H1 (cell line): ENCODE measurements at regions not wholly inside any gene's neighbourhood (a gene's known extent, or its start where the extent isn't known, plus 50 kb on each side); places are given as distances from the start of the nearest gene placed in this dataset.
"Not testable (repeated sequence)": the region's sequence is repeated elsewhere in the genome, so short reads cannot be mapped to it uniquely, and the experiment has no call there.

ENCODE experiments used
- CTCF ChIA-PET: fragments of 300-600 bp; sonication (Branson Sonifier 250); formaldehyde crosslinking; loops from one replicate; lab custom pipeline; 2021; ENCODE audit not compliant: partially characterized antibody; lab: Charles Lee
- POLR2A ChIA-PET: fragments of 300-600 bp; sonication (Branson Sonifier 250); formaldehyde crosslinking; loops from one replicate; lab custom pipeline; 2021; ENCODE audit warnings: inconsistent platforms; ENCODE audit not compliant: partially characterized antibody; lab: Charles Lee
- DNase-seq, 2 experiments: peaks; one replicate each; pipeline versions ENCODE4 v3.0.0 to v3.0.0-alpha.2; 2010 to 2022; ENCODE audit warnings: low spot score in 2 of 2, low read depth in 1 of 2, mixed read lengths in 1 of 2
- FAIRE-seq: peaks from 2 replicates; lab custom pipeline; 2011; peaks lifted over from hg19 to GRCh38; lab: Jason Lieb, UNC
- H2AFZ ChIP-seq: 2 replicates; pipeline ENCODE4 v1.8.1; 2012; ENCODE audit warnings: low read length, inconsistent platforms
- H2AK5ac ChIP-seq: 2 replicates; pipeline ENCODE4 v1.6.1; 2013; ENCODE audit warnings: low read depth, low read length
- H2BK120ac ChIP-seq: replicated peaks from 2 replicates; pipeline ENCODE3; 2013; ENCODE audit warnings: low read depth, low read length, inconsistent platforms
- H2BK12ac ChIP-seq: 2 replicates; pipeline ENCODE4 v1.6.1; 2013; ENCODE audit warnings: low read depth, low read length
- H2BK15ac ChIP-seq: 2 replicates; pipeline ENCODE4 v1.6.1; 2013; ENCODE audit warnings: low read length
- H2BK20ac ChIP-seq: 2 replicates; pipeline ENCODE4 v1.6.1; 2013; ENCODE audit warnings: low read length
- H2BK5ac ChIP-seq: 2 replicates; pipeline ENCODE4 v1.6.1; 2013; ENCODE audit warnings: low read depth, low read length
- H3K14ac ChIP-seq: 2 replicates; pipeline ENCODE4 v1.6.1; 2013; ENCODE audit warnings: inconsistent platforms; ENCODE audit not compliant: insufficient read length
- H3K18ac ChIP-seq: 2 replicates; pipeline ENCODE4 v1.6.1; 2013; ENCODE audit warnings: low read length; ENCODE audit errors: extremely low read depth
- H3K23ac ChIP-seq: 2 replicates; pipeline ENCODE4 v1.6.1; 2013; ENCODE audit warnings: inconsistent platforms; ENCODE audit not compliant: insufficient read length
- H3K23me2 ChIP-seq: 2 replicates; pipeline ENCODE4 v1.6.1; 2013; ENCODE audit warnings: low read depth, low read length
- H3K27ac ChIP-seq: 2 replicates; pipeline ENCODE4 v1.6.1; 2011; ENCODE audit warnings: low read depth, low read length, inconsistent platforms
- H3K27me3 ChIP-seq, 4 experiments: replicated peaks in 1 of 4; 1 replicate in 1 of 4; 2 replicates in 3 of 4; pipeline versions ENCODE4 v1.6.1 to v1.8.1; 2011 to 2013; ENCODE audit warnings: low read length in 3 of 4, mild to moderate bottlenecking in 3 of 4, inconsistent platforms in 2 of 4, mixed read lengths in 2 of 4, moderate library complexity in 1 of 4; ENCODE audit not compliant: control insufficient read depth in 3 of 4, insufficient read depth in 3 of 4; ENCODE audit errors: extremely low read depth in 1 of 4
- H3K36me3 ChIP-seq, 4 experiments: 2 replicates each; pipeline versions ENCODE4 v1.6.1 to v1.8.1; 2011 to 2013; ENCODE audit warnings: mild to moderate bottlenecking in 4 of 4, low read length in 3 of 4, moderate library complexity in 2 of 4, control low read depth in 1 of 4, inconsistent platforms in 1 of 4; ENCODE audit not compliant: insufficient read depth in 4 of 4, control insufficient read depth in 2 of 4
- H3K4ac ChIP-seq: replicated peaks from 2 replicates; pipeline ENCODE3; 2013; ENCODE audit warnings: low read length, low read depth, mixed read lengths, inconsistent platforms; ENCODE audit not compliant: insufficient read length
- H3K4me1 ChIP-seq, 4 experiments: replicated peaks in 1 of 4; 1 replicate in 1 of 4; 2 replicates in 3 of 4; pipeline versions ENCODE4 v1.6.1 to v1.8.1; 2011 to 2013; ENCODE audit warnings: low read length in 3 of 4, inconsistent platforms in 2 of 4, mixed read lengths in 1 of 4; ENCODE audit not compliant: insufficient read depth in 4 of 4, control insufficient read depth in 3 of 4
- H3K4me2 ChIP-seq, 2 experiments: 2 replicates each; pipeline versions ENCODE4 v1.6.1 to v1.8.1; 2011 to 2013; ENCODE audit warnings: low read depth in 2 of 2, low read length in 2 of 2, control low read depth in 1 of 2, inconsistent platforms in 1 of 2, mild to moderate bottlenecking in 1 of 2; ENCODE audit not compliant: insufficient read depth in 1 of 2
- H3K4me3 ChIP-seq, 4 experiments: fragments of 200-600, 300-600 bp in 1 of 4; sonication (generic), shearing (Covaris generic), sonication (Bioruptor Twin) in 1 of 4; 2 replicates each; pipeline versions ENCODE4 v1.5.1 to v1.8.1; 2011 to 2016; ENCODE audit warnings: low read length in 4 of 4, low read depth in 3 of 4, control low read depth in 2 of 4, inconsistent platforms in 2 of 4, mild to moderate bottlenecking in 2 of 4, mixed read lengths in 1 of 4, moderate library complexity in 1 of 4; ENCODE audit not compliant: insufficient read depth in 2 of 4; ENCODE audit errors: extremely low read depth in 1 of 4
- H3K56ac ChIP-seq: replicated peaks from 2 replicates; pipeline ENCODE3; 2013; ENCODE audit warnings: low read depth, mild to moderate bottlenecking, mixed read lengths, low read length, inconsistent platforms; ENCODE audit not compliant: insufficient read length
- H3K79me1 ChIP-seq: 2 replicates; pipeline ENCODE4 v1.6.1; 2013; ENCODE audit warnings: low read depth, low read length, control low read depth
- H3K79me2 ChIP-seq, 2 experiments: 2 replicates each; pipeline versions ENCODE4 v1.6.1 to v1.8.1; 2012 to 2013; ENCODE audit warnings: low read length in 2 of 2, mild to moderate bottlenecking in 2 of 2, inconsistent platforms in 1 of 2; ENCODE audit not compliant: insufficient read depth in 2 of 2, control insufficient read depth in 1 of 2
- H3K9ac ChIP-seq, 4 experiments: replicated peaks in 1 of 4; 1 replicate in 1 of 4; 2 replicates in 3 of 4; pipeline versions ENCODE4 v1.6.1 to v1.8.1; 2011 to 2013; ENCODE audit warnings: low read depth in 3 of 4, low read length in 3 of 4, control low read depth in 2 of 4, mild to moderate bottlenecking in 2 of 4, moderate library complexity in 2 of 4, inconsistent platforms in 1 of 4; ENCODE audit errors: extremely low read depth in 1 of 4
- H3K9me3 ChIP-seq, 2 experiments: 2 replicates each; pipeline versions ENCODE4 v1.6.1 to v1.8.1; 2012 to 2013; ENCODE audit warnings: mild to moderate bottlenecking in 2 of 2, moderate library complexity in 2 of 2, control low read depth in 1 of 2, inconsistent platforms in 1 of 2, low read depth in 1 of 2, low read length in 1 of 2, mixed read lengths in 1 of 2; ENCODE audit not compliant: insufficient read depth in 2 of 2
- H4K20me1 ChIP-seq, 2 experiments: replicated peaks in 1 of 2; 2 replicates each; pipeline versions ENCODE3 to v1.8.1; 2011 to 2013; ENCODE audit warnings: inconsistent platforms in 2 of 2, low read length in 2 of 2, mild to moderate bottlenecking in 1 of 2; ENCODE audit not compliant: insufficient read depth in 2 of 2, control insufficient read depth in 1 of 2
- H4K5ac ChIP-seq: 2 replicates; pipeline ENCODE4 v1.6.1; 2013; ENCODE audit warnings: low read length, low read depth, mixed read lengths, inconsistent platforms; ENCODE audit not compliant: insufficient read length
- H4K8ac ChIP-seq: 2 replicates; pipeline ENCODE4 v1.8.0; 2013; ENCODE audit warnings: mild to moderate bottlenecking, moderate library complexity, low read length, inconsistent platforms; ENCODE audit not compliant: insufficient read depth; ENCODE audit errors: extremely low read depth
- H4K91ac ChIP-seq: replicated peaks from 2 replicates; pipeline ENCODE3; 2013; ENCODE audit warnings: low read length, mixed read lengths, inconsistent platforms; ENCODE audit not compliant: insufficient read length
- WGBS, 2 experiments: shearing (Covaris generic) in 1 of 2; methylation state at CpG; one replicate each; pipeline versions ENCODE4 v1.1.6 to v1.1.7; 2013 to 2015; ENCODE audit warnings: low lambda C conversion rate in 2 of 2, mixed read lengths in 2 of 2, inconsistent platforms in 1 of 2, low coverage in 1 of 2, missing lambda C conversion rate in 1 of 2; ENCODE audit not compliant: insufficient replicate concordance in 2 of 2, insufficient coverage in 1 of 2, insufficient read length in 1 of 2; ENCODE audit errors: extremely low coverage in 1 of 2, missing lambda C conversion rate in 1 of 2; 5-methylcytosine and 5-hydroxymethylcytosine counted together

DNA sequence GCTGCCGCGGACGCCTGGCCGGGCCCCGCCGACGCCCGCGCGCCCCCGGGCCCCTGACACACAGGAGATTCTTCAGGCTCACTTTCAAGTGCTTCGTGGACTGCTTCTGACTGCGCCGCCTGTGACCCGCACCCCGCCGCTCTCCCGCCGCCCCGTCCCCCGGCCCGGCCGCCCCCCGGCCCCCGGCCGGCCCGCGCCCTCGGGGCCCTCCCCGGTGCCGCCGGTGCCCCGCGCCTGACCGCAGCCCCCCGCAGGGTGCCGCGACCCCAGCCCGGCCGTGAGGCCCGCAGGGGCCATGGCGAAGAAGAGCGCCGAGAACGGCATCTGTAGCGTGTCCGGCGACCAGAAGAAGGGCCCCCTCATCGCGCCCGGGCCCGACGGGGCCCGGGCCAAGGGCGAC lies 516.3 kb downstream of the TP53TG3F start:
- H3K36me3 ChIP-seq, H2AFZ ChIP-seq, H2BK20ac ChIP-seq, H3K14ac ChIP-seq, H3K56ac ChIP-seq, H3K18ac ChIP-seq, FAIRE-seq, DNase-seq, CTCF ChIA-PET, H3K4me3 ChIP-seq, H3K9ac ChIP-seq, H2BK12ac ChIP-seq, H3K27ac ChIP-seq, H4K8ac ChIP-seq, H2BK120ac ChIP-seq, H3K79me2 ChIP-seq, H4K20me1 ChIP-seq, H4K91ac ChIP-seq, H4K5ac ChIP-seq, H3K27me3 ChIP-seq, H3K4ac ChIP-seq, H3K23ac ChIP-seq, H3K4me1 ChIP-seq, H3K4me2 ChIP-seq, H2BK5ac ChIP-seq, H2BK15ac ChIP-seq, H3K9me3 ChIP-seq, POLR2A ChIA-PET, H3K79me1 ChIP-seq, H3K23me2 ChIP-seq, H2AK5ac ChIP-seq: not testable (repeated sequence)
- WGBS, 2 experiments, result no CpG with 5 or more reads among the region's 55 CpGs

DNA sequence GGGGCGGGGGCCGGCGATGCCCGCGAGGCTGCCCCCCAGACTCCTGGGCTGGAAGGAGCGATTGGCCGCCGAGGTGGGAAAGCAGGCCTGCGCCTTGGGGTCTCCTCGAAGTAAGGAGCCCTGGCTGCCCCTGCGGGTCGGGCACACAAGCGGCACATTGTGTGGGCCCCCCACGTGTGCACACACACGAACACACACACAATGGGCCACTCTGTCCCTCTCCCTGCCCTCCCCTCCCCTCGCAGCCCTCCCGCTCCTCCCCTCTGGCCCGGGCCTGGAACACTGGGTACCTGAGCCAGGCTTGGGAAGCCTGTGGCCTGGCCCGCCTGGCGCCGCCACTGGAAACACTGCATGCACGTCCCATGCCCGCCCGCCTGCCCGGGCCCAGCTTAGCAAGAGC lies 517.1 kb downstream of the TP53TG3F start:
- H2BK12ac ChIP-seq, H2BK20ac ChIP-seq, H3K18ac ChIP-seq, H3K27ac ChIP-seq, POLR2A ChIA-PET, H4K91ac ChIP-seq, H3K79me1 ChIP-seq, H3K23me2 ChIP-seq, H2AK5ac ChIP-seq, H2BK120ac ChIP-seq, DNase-seq, H3K4me1 ChIP-seq, H3K27me3 ChIP-seq, H3K56ac ChIP-seq, H3K36me3 ChIP-seq, H3K14ac ChIP-seq, H3K4me2 ChIP-seq, FAIRE-seq, H3K4me3 ChIP-seq, H3K4ac ChIP-seq, H4K5ac ChIP-seq, H3K79me2 ChIP-seq, H2BK15ac ChIP-seq, H3K23ac ChIP-seq, H2AFZ ChIP-seq, CTCF ChIA-PET, H2BK5ac ChIP-seq, H3K9ac ChIP-seq, H4K8ac ChIP-seq, H4K20me1 ChIP-seq: not testable (repeated sequence)
- H3K9me3 ChIP-seq, result peaks cover 0 to 11% of the 10 kb centered on the region in 2 experiments; a peak in 1 of 4 replicates
- WGBS, 2 experiments, result 83% methylated on average over 4 of the region's 25 CpGs; no CpG with 5 or more reads in 1 of the 2 experiments
